ENCODE measurements at regions not wholly inside any gene's neighbourhood (a gene's known extent, or its start where the extent isn't known, plus 50 kb on each side); places are given as distances from the start of the nearest gene placed in this dataset.

GRCh38 chr4:65911720-65912119 lies 241.4 kb upstream of the EPHA5 start:
- TF ChIP-seq CTCF (conservative IDR thresholded peaks at IDR 0.05; ENCODE audit: low read length) (no peak), EZH2phosphoT487 (IDR thresholded peaks at IDR 0.05; ENCODE audit: borderline replicate concordance) (no peak)
